Stomach (tissue), 4 donors: ENCODE measurements at regions not wholly inside any gene's neighbourhood (a gene's known extent, or its start where the extent isn't known, plus 50 kb on each side); places are given as distances from the start of the nearest gene placed in this dataset.

Source experiments
- POLR2A ChIP-seq, 4 donors: fragments of 450-650 bp; IDR thresholded peaks; one replicate each; pipeline ENCODE4 v1.6.1; 2016; ENCODE audit warnings: antibody characterized with exemption in 4 of 4, control low read depth in 2 of 4, mild to moderate bottlenecking in 1 of 4, moderate library complexity in 1 of 4
- TF ChIP-seq, protein P1 (sequence below), 7 experiments: fragments of 450-650 bp in 4 of 7; fragments of 200-600 bp in 3 of 7; sonication (generic) in 3 of 7; IDR thresholded peaks; one replicate each; pipeline ENCODE4 v1.5.1; 2016 to 2019; ENCODE audit warnings: antibody characterized with exemption in 7 of 7, control low read depth in 2 of 7, mild to moderate bottlenecking in 1 of 7

DNA sequence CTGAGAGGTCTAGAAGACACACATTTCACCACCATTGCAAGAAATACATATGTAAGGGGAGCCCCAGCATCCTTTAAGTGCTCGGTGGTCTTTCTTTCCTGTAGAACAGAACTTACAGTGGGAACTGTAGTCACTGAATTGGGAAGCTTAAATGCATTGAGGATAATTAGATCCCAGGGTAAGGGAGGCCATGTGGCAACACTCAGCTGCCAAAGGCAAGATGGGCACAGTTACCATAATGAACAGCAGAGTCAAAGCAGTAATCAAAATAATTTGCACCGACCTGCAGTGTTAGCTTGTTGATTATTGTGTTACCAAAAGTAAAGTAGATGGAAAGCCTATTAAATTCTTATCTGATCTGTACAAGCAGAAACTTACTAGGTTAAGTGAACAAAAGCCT lies 291.2 kb upstream of the PCDH20 start:
- TF ChIP-seq, protein P1, sequence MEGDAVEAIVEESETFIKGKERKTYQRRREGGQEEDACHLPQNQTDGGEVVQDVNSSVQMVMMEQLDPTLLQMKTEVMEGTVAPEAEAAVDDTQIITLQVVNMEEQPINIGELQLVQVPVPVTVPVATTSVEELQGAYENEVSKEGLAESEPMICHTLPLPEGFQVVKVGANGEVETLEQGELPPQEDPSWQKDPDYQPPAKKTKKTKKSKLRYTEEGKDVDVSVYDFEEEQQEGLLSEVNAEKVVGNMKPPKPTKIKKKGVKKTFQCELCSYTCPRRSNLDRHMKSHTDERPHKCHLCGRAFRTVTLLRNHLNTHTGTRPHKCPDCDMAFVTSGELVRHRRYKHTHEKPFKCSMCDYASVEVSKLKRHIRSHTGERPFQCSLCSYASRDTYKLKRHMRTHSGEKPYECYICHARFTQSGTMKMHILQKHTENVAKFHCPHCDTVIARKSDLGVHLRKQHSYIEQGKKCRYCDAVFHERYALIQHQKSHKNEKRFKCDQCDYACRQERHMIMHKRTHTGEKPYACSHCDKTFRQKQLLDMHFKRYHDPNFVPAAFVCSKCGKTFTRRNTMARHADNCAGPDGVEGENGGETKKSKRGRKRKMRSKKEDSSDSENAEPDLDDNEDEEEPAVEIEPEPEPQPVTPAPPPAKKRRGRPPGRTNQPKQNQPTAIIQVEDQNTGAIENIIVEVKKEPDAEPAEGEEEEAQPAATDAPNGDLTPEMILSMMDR (IDR thresholded peaks at IDR 0.05) = no peak
- TF ChIP-seq POLR2A (IDR thresholded peaks at IDR 0.05) = no peak
